K562 (cell line): ENCODE measurements at regions not wholly inside any gene's neighbourhood (a gene's known extent, or its start where the extent isn't known, plus 50 kb on each side); places are given as distances from the start of the nearest gene placed in this dataset.

Source experiments
- ADNP ChIP-seq: fragments of 200-800 bp; sonication (Bioruptor generic); IDR thresholded peaks from 2 replicates; pipeline ENCODE4 v1.6.1; 2016; ENCODE audit warnings: missing genetic modification characterization, missing compliant biosample characterization
- ARID4B ChIP-seq: sonication (generic); formaldehyde crosslinking; IDR thresholded peaks from 2 replicates; pipeline ENCODE4 v1.8.0; 2022; ENCODE audit warnings: mild to moderate bottlenecking, missing genetic modification reagents
- CEBPG ChIP-seq, 3 experiments: fragments of 200-800 bp in 1 of 3; sonication (Bioruptor generic) in 1 of 3; sonication (generic) in 1 of 3; formaldehyde crosslinking in 1 of 3; IDR thresholded peaks in 2 of 3; conservative IDR thresholded peaks in 1 of 3; 2 replicates each; pipeline versions ENCODE4 v1.6.1 to v1.8.0; 2016 to 2022; ENCODE audit warnings: missing compliant biosample characterization in 2 of 3, missing genetic modification characterization in 2 of 3, mild to moderate bottlenecking in 1 of 3, missing genetic modification reagents in 1 of 3
- FOXA3 ChIP-seq, 2 experiments: fragments of 450-650 bp in 1 of 2; sonication (generic) in 1 of 2; formaldehyde crosslinking; IDR thresholded peaks in 1 of 2; conservative IDR thresholded peaks in 1 of 2; 2 replicates each; pipeline versions ENCODE4 v1.4.0 to v1.8.0; 2020 to 2022; ENCODE audit warnings: mild to moderate bottlenecking in 2 of 2, missing genetic modification reagents in 1 of 2
- HDGF ChIP-seq: fragments of 450-650 bp; IDR thresholded peaks from 2 replicates; pipeline ENCODE4 v1.6.1; 2016
- RAD21 ChIP-seq, 2 experiments: fragments of 250-450 bp in 1 of 2; fragments of 450-650 bp in 1 of 2; sonication (Bioruptor Pico) in 1 of 2; formaldehyde crosslinking in 1 of 2; IDR thresholded peaks in 1 of 2; conservative IDR thresholded peaks in 1 of 2; 2 replicates each; pipeline versions ENCODE4 v1.4.0 to v1.8.0; 2020 to 2022; ENCODE audit warnings: mild to moderate bottlenecking in 2 of 2, moderate library complexity in 1 of 2
- SFPQ ChIP-seq: fragments of 200-400 bp; formaldehyde crosslinking; IDR thresholded peaks from 2 replicates; pipeline ENCODE4 v1.6.1; 2017; ENCODE audit warnings: mild to moderate bottlenecking, low read depth, low read length, moderate library complexity
- ZFP1 ChIP-seq: fragments of 450-650 bp; formaldehyde crosslinking; IDR thresholded peaks from 2 replicates; pipeline ENCODE4 v1.4.0; 2020; ENCODE audit warnings: mild to moderate bottlenecking, mixed read lengths
- ZHX1 ChIP-seq: fragments of 150-350 bp; conservative IDR thresholded peaks from 2 replicates; pipeline ENCODE4 v1.6.1; 2014; ENCODE audit warnings: low read length

- TF ChIP-seq CEBPG (CRISPR knock-in tag; IDR thresholded peaks at IDR 0.05) (no peak), CEBPG (tag; conservative IDR thresholded peaks at IDR 0.05 in 1 of 2, IDR thresholded peaks at IDR 0.05 in 1 of 2) (no peak), HDGF (no peak), ZFP1 (CRISPR knock-in tag) (no peak), SFPQ (no peak), ADNP (tag) (no peak), ARID4B (CRISPR knock-in tag) (no peak), ZHX1 (no peak), RAD21 (CRISPR knock-in tag; conservative IDR thresholded peaks at IDR 0.05 in 1 of 2, IDR thresholded peaks at IDR 0.05 in 1 of 2) (no peak), FOXA3 (CRISPR knock-in tag; conservative IDR thresholded peaks at IDR 0.05 in 1 of 2, IDR thresholded peaks at IDR 0.05 in 1 of 2) (no peak)
These were observed 172.2 kb downstream of the RPLP1 start (continued) for GRCh38 chr15:69624816-69625215.
